Progenitor cell of endocrine pancreas (in vitro differentiated cells): ENCODE measurements at regions not wholly inside any gene's neighbourhood (a gene's known extent, or its start where the extent isn't known, plus 50 kb on each side); places are given as distances from the start of the nearest gene placed in this dataset.

Source experiments
- DNase-seq: peaks from one replicate; pipeline ENCODE4 v3.0.0; 2021; ENCODE audit warnings: low spot score; ENCODE audit not compliant: unreplicated experiment
- H3K27ac Mint-ChIP-seq: 2 replicates; pipeline ENCODE4 v1.8.0; 2021; ENCODE audit warnings: mild to moderate bottlenecking, moderate library complexity, mixed read lengths
- H3K27me3 Mint-ChIP-seq: 2 replicates; pipeline ENCODE4 v1.8.0; 2021; ENCODE audit warnings: mixed read lengths
- H3K36me3 Mint-ChIP-seq: 2 replicates; pipeline ENCODE4 v1.8.0; 2022; ENCODE audit warnings: mixed read lengths; ENCODE audit not compliant: insufficient read depth
- H3K4me1 Mint-ChIP-seq: 2 replicates; pipeline ENCODE4 v1.8.0; 2021; ENCODE audit warnings: low read depth, mixed read lengths
- H3K4me3 Mint-ChIP-seq: 2 replicates; pipeline ENCODE4 v1.8.0; 2021; ENCODE audit warnings: low read depth, mild to moderate bottlenecking, moderate library complexity, mixed read lengths
- H3K9me3 Mint-ChIP-seq: 2 replicates; pipeline ENCODE4 v1.8.0; 2021; ENCODE audit warnings: low read depth, mixed read lengths
- TF ChIP-seq, protein P1 (sequence below): fragments of 200-600 bp; sonication (generic); IDR thresholded peaks from one replicate; pipeline ENCODE4 v1.5.0; 2021; ENCODE audit warnings: antibody characterized with exemption, mild to moderate bottlenecking; ENCODE audit not compliant: unreplicated experiment

DNA sequence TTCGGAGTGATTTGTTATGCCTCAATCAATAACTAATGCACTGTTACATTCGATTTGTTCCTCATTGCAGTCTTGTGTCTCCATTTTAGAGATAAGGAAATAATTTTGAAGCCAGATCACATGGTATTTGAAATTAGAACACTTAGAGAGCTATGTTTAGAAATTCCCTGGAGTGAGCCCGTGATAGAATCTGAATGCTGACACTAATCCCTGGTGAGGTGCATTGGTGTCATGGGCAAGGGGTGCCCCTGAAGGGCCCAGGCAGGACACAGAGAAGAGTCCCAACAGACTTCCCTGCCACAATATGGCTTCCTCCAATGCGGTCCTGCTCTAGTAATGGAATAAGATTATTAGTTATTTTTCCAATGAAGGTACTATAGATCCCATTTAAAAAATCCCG is 223.0 kb downstream of the NR2F2 start:
- Mint-ChIP-seq H3K4me3 (no peak overlapping the region), H3K27ac (no peak overlapping the region), H3K4me1 (peaks cover 3% of the 10 kb centered on the region), H3K36me3 (no peaks in the 10 kb centered on the region), H3K9me3 (no peaks in the 10 kb centered on the region), H3K27me3 (peaks cover 23% of the 10 kb centered on the region)
- TF ChIP-seq, protein P1, sequence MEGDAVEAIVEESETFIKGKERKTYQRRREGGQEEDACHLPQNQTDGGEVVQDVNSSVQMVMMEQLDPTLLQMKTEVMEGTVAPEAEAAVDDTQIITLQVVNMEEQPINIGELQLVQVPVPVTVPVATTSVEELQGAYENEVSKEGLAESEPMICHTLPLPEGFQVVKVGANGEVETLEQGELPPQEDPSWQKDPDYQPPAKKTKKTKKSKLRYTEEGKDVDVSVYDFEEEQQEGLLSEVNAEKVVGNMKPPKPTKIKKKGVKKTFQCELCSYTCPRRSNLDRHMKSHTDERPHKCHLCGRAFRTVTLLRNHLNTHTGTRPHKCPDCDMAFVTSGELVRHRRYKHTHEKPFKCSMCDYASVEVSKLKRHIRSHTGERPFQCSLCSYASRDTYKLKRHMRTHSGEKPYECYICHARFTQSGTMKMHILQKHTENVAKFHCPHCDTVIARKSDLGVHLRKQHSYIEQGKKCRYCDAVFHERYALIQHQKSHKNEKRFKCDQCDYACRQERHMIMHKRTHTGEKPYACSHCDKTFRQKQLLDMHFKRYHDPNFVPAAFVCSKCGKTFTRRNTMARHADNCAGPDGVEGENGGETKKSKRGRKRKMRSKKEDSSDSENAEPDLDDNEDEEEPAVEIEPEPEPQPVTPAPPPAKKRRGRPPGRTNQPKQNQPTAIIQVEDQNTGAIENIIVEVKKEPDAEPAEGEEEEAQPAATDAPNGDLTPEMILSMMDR, result no peak
- DNase-seq, result no peak

DNA sequence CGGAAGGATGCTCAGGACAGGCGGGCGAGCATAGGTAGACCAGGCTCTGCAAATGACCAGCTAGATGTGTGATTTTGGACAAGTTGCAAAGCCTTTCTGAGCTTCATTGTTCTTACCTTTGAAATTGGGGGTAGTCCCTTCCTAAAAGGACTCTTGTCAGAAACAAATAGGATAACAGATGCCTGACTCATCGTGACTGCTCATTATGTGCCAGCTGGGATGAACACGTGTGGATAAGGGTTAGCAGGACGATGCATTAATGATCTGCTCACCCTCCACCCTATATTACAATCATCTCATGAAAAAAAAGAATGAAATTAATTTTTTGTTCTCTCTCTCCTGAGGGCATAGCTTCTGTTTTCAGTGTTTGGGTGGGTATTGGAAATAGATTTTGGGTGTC is 223.4 kb downstream of the NR2F2 start:
- no peaks in the 10 kb centered on the region for H3K9me3 Mint-ChIP-seq
- H3K4me3 Mint-ChIP-seq, result no peak overlapping the region
- no peak overlapping the region for H3K27ac Mint-ChIP-seq
- H3K27me3 Mint-ChIP-seq, result peaks cover 19% of the 10 kb centered on the region
- TF ChIP-seq, protein P1, result no peak
- no peak for DNase-seq
- H3K4me1 Mint-ChIP-seq, result peaks cover 2% of the 10 kb centered on the region
- H3K36me3 Mint-ChIP-seq, result no peaks in the 10 kb centered on the region

DNA sequence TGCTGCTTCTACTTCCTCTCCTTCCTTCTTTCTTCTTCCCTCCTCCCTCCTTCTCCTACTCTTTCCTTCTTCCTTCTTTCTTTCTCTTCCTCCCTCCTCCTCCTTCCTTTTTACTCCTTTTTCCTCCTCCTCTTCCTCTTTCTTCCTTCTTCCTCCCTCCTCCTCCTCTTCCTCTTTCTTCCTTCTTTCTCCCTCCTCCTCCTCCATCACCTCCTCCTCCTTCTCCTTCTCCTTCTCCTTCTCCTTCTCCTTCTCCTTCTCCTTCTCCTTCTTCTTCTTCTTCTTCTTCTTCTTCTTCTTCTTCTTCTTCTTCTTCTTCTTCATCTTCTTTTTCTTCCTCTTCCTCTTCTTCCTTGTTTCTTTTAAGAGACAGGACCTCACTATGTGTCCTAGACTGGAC is 224.0 kb downstream of the NR2F2 start:
- H3K9me3 Mint-ChIP-seq, result no peaks in the 10 kb centered on the region
- no peaks in the 10 kb centered on the region for H3K36me3 Mint-ChIP-seq
- H3K27ac Mint-ChIP-seq, result no peak overlapping the region
- TF ChIP-seq, protein P1, result no peak
- no peak for DNase-seq
- H3K27me3 Mint-ChIP-seq, result peaks cover 18% of the 10 kb centered on the region
- peaks cover 2% of the 10 kb centered on the region for H3K4me1 Mint-ChIP-seq
- H3K4me3 Mint-ChIP-seq, result no peak overlapping the region

DNA sequence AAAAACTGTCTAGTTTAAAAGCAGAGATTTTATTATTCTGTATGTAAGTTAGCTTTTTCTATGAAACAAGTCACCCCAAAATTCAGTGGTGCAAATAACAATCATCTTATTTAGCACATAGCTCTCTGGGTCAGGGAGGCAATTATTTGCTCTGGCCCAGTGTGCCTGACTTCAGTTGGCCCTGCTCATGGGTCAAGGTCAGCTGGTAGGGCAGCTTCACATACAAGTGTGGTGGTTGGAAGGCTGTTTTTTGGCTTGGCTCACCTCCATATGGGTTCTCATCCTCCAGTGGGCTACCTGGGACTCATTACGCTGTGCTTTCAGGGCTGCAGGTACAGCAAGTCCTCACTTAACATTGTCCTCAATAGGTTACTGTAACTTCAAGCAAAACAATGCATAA is 228.6 kb downstream of the NR2F2 start:
- no peak for DNase-seq
- TF ChIP-seq, protein P1, result no peak
- H3K27ac Mint-ChIP-seq, result no peak overlapping the region
- no peak overlapping the region for H3K4me3 Mint-ChIP-seq
- H3K9me3 Mint-ChIP-seq, result peaks cover 7% of the 10 kb centered on the region
- peaks cover 4% of the 10 kb centered on the region for H3K36me3 Mint-ChIP-seq
- peaks cover 2% of the 10 kb centered on the region for H3K4me1 Mint-ChIP-seq
- H3K27me3 Mint-ChIP-seq, result peaks cover 12% of the 10 kb centered on the region

DNA sequence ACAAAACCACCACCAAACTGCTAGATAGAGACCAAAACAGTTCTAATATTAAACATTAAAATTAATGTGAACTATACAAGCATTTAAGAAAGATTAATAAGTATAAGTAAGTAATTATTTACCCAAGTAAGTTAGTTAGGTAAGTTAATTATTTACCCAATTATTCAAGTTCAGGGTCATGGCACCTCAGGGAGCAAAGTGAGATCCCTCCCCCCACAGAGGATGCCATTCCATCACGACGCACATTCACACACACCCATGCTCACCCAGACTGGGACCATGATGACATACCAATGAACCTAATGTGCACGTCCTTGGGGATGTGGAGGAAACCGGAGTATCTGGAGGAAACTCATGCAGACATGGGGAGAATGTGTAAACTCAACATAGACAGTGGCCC is 229.1 kb downstream of the NR2F2 start:
- no peak for DNase-seq

More for the DNA sequence above, 229.1 kb downstream of the NR2F2 start:
- peaks cover 11% of the 10 kb centered on the region for H3K27me3 Mint-ChIP-seq
- no peak overlapping the region for H3K27ac Mint-ChIP-seq
- H3K4me1 Mint-ChIP-seq, result peaks cover 2% of the 10 kb centered on the region
- H3K4me3 Mint-ChIP-seq, result no peak overlapping the region
- H3K36me3 Mint-ChIP-seq, result peaks cover 6% of the 10 kb centered on the region
- TF ChIP-seq, protein P1, result no peak
- H3K9me3 Mint-ChIP-seq, result peaks cover 12% of the 10 kb centered on the region
